ENCODE measurements at regions not wholly inside any gene's neighbourhood (a gene's known extent, or its start where the extent isn't known, plus 50 kb on each side); places are given as distances from the start of the nearest gene placed in this dataset.

GRCh38 chr6:163831736-163832135 lies 417.2 kb downstream of the QKI start:
- TF ChIP-seq CTCF (IDR thresholded peaks at IDR 0.05; ENCODE audit: insufficient read depth, low read length, poor library complexity, severe bottlenecking) (no peak), EZH2phosphoT487 (conservative IDR thresholded peaks at IDR 0.05; ENCODE audit: low read length) (no peak)
